B cell (primary cell): ENCODE measurements at regions not wholly inside any gene's neighbourhood (a gene's known extent, or its start where the extent isn't known, plus 50 kb on each side); places are given as distances from the start of the nearest gene placed in this dataset.
"Not testable (repeated sequence)": the region's sequence is repeated elsewhere in the genome, so short reads cannot be mapped to it uniquely, and the experiment has no call there.

ENCODE experiments used
- EZH2 ChIP-seq: IDR thresholded peaks from 2 replicates; pipeline ENCODE4 v1.6.1; 2012; ENCODE audit warnings: borderline replicate concordance, low read depth, mild to moderate bottlenecking, moderate library complexity, low read length; ENCODE audit not compliant: insufficient read depth, poor library complexity, severe bottlenecking
- TF ChIP-seq, protein P1 (sequence below): fragments of 200-600 bp; IDR thresholded peaks from one replicate; pipeline ENCODE4 v1.8.0; 2022; ENCODE audit warnings: antibody characterized with exemption, mild to moderate bottlenecking

DNA sequence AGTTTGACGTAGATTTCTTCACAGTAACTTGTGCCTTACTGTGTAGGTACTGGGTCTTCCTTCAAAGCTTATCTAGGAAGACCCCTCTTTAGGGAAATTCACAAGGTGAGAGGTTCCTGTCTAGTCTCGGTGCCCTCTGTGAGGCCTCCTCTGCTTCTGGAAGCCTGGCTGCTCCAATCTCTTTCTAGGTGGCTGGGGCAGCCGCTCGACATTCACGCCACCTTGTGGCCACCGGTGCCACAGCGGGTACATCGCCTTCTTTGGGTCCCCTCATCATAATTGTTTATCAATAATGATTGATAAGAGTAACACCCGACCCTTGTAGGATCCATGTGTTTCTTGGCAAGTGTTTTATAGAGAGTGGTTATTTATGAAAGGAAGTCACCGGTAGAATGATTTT lies 80.8 kb upstream of the GOLGA6L22 start:
- TF ChIP-seq, protein P1, sequence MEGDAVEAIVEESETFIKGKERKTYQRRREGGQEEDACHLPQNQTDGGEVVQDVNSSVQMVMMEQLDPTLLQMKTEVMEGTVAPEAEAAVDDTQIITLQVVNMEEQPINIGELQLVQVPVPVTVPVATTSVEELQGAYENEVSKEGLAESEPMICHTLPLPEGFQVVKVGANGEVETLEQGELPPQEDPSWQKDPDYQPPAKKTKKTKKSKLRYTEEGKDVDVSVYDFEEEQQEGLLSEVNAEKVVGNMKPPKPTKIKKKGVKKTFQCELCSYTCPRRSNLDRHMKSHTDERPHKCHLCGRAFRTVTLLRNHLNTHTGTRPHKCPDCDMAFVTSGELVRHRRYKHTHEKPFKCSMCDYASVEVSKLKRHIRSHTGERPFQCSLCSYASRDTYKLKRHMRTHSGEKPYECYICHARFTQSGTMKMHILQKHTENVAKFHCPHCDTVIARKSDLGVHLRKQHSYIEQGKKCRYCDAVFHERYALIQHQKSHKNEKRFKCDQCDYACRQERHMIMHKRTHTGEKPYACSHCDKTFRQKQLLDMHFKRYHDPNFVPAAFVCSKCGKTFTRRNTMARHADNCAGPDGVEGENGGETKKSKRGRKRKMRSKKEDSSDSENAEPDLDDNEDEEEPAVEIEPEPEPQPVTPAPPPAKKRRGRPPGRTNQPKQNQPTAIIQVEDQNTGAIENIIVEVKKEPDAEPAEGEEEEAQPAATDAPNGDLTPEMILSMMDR, result not testable (repeated sequence)
- TF ChIP-seq EZH2, result not testable (repeated sequence)
